ENCODE measurements at regions not wholly inside any gene's neighbourhood (a gene's known extent, or its start where the extent isn't known, plus 50 kb on each side); places are given as distances from the start of the nearest gene placed in this dataset.

GRCh38 chr16:55107851-55108250, 177.2 kb downstream of the IRX5 start:
- no peak for ATAC-seq (ENCODE audit: low read depth)
- no peak for TF ChIP-seq CTCF (IDR thresholded peaks at IDR 0.05)
- POLR2A ChIA-PET: no interaction called here
- Mint-ChIP-seq H3K27ac (no peak overlapping the region), H3K9me3 (no peaks in the 10 kb centered on the region), H3K27me3 (peaks cover 4% of the 10 kb centered on the region), H3K4me1 (no peaks in the 10 kb centered on the region), H3K36me3 (ENCODE audit: low read depth) (no peaks in the 10 kb centered on the region), H3K4me3 (no peak overlapping the region)
- intact Hi-C loops (cut with micrococcal nuclease): no loop called here
- DNase-seq: no peak
- CTCF ChIA-PET: interaction anchor here (0.6 kb wide), 1 partner anchor 462 kb away, joined by 3 read pairs; no protein-coding TSS in a partner anchor

- no peak overlapping the region for H3K4me3 Mint-ChIP-seq
- H3K9me3 Mint-ChIP-seq: no peaks in the 10 kb centered on the region
- CTCF ChIA-PET: no interaction called here
- H3K27me3 Mint-ChIP-seq: no peaks in the 10 kb centered on the region
- no peak for TF ChIP-seq CTCF (IDR thresholded peaks at IDR 0.05)
- no peak for DNase-seq
- no peak for ATAC-seq (ENCODE audit: low read depth)
- intact Hi-C loops (cut with micrococcal nuclease): no loop called here
- no peak overlapping the region for H3K27ac Mint-ChIP-seq
- H3K4me1 Mint-ChIP-seq: no peaks in the 10 kb centered on the region
- no peaks in the 10 kb centered on the region for H3K36me3 Mint-ChIP-seq (ENCODE audit: low read depth)
- POLR2A ChIA-PET: no interaction called here
Measured at GRCh38 chr16:55113210-55113609, 182.5 kb downstream of the IRX5 start.

- Mint-ChIP-seq H3K4me1 (no peaks in the 10 kb centered on the region), H3K9me3 (no peaks in the 10 kb centered on the region), H3K4me3 (no peak overlapping the region), H3K27ac (no peak overlapping the region), H3K36me3 (ENCODE audit: low read depth) (no peaks in the 10 kb centered on the region), H3K27me3 (no peaks in the 10 kb centered on the region)
- ATAC-seq (ENCODE audit: low read depth) (no peak), DNase-seq (no peak)
- CTCF ChIA-PET: no interaction called here
- POLR2A ChIA-PET: no interaction called here
- TF ChIP-seq CTCF (IDR thresholded peaks at IDR 0.05): no peak
- intact Hi-C loops (cut with micrococcal nuclease): no loop called here
Measured at GRCh38 chr16:55115506-55115905, 184.8 kb downstream of the IRX5 start.

GRCh38 chr16:55116165-55116920, 185.7 kb downstream of the IRX5 start:
- Mint-ChIP-seq H3K27ac (no peak overlapping the region), H3K36me3 (ENCODE audit: low read depth) (no peaks in the 10 kb centered on the region), H3K27me3 (no peaks in the 10 kb centered on the region), H3K4me3 (no peak overlapping the region), H3K9me3 (no peaks in the 10 kb centered on the region), H3K4me1 (no peaks in the 10 kb centered on the region)
- TF ChIP-seq CTCF (IDR thresholded peaks at IDR 0.05): no peak
- intact Hi-C loops (cut with micrococcal nuclease): no loop called here
- POLR2A ChIA-PET: no interaction called here
- DNase-seq (no peak), ATAC-seq (ENCODE audit: low read depth) (no peak)
- CTCF ChIA-PET: no interaction called here

- ChIA-PET POLR2A (no interaction called here), CTCF (no interaction called here)
- no peak overlapping the region for H3K27ac Mint-ChIP-seq
- intact Hi-C loops (cut with micrococcal nuclease): no loop called here
- ATAC-seq (ENCODE audit: low read depth): no peak
- H3K36me3 Mint-ChIP-seq (ENCODE audit: low read depth): no peaks in the 10 kb centered on the region
- no peaks in the 10 kb centered on the region for H3K27me3 Mint-ChIP-seq
- H3K4me3 Mint-ChIP-seq: no peak overlapping the region
- H3K4me1 Mint-ChIP-seq: no peaks in the 10 kb centered on the region
- no peak for DNase-seq
- H3K9me3 Mint-ChIP-seq: no peaks in the 10 kb centered on the region
- TF ChIP-seq CTCF (IDR thresholded peaks at IDR 0.05): no peak
Measured at GRCh38 chr16:55118701-55119260, 188.1 kb downstream of the IRX5 start.
